Adrenal gland (tissue), 9 donors: ENCODE measurements at regions not wholly inside any gene's neighbourhood (a gene's known extent, or its start where the extent isn't known, plus 50 kb on each side); places are given as distances from the start of the nearest gene placed in this dataset.

Source experiments
- DNase-seq, 7 donors: peaks; one replicate each; pipeline ENCODE4 v3.0.0-alpha.2; 2019 to 2020
- H3K27ac ChIP-seq, 5 donors: fragments of 200-600 bp; sonication (generic) in 4 of 5; 1 replicate in 3 of 5; 2 replicates in 2 of 5; pipeline versions ENCODE4 v1.5.1 to v1.8.0; 2016 to 2020; ENCODE audit warnings: mild to moderate bottlenecking in 1 of 5
- H3K27me3 ChIP-seq: fragments of 200-600 bp; 2 replicates; pipeline ENCODE4 v1.8.0; 2021
- H3K36me3 ChIP-seq, 2 donors: fragments of 200-600 bp; replicated peaks in 1 of 2; 1 replicate in 1 of 2; 2 replicates in 1 of 2; pipeline versions ENCODE4 v1.5.1 to v1.8.0; 2018 to 2022
- H3K4me1 ChIP-seq, 2 donors: fragments of 200-600 bp; replicated peaks in 1 of 2; 1 replicate in 1 of 2; 2 replicates in 1 of 2; pipeline versions ENCODE4 v1.5.1 to v1.8.0; 2018 to 2021
- H3K4me3 ChIP-seq, 4 donors: fragments of 200-600 bp; sonication (generic) in 3 of 4; one replicate each; pipeline ENCODE4 v1.5.1; 2016 to 2018
- H3K9me3 ChIP-seq, 3 donors: fragments of 200-600 bp; sonication (generic) in 1 of 3; replicated peaks in 1 of 3; 1 replicate in 2 of 3; 2 replicates in 1 of 3; pipeline versions ENCODE4 v1.5.1 to v1.8.0; 2016 to 2021
- POLR2A ChIP-seq, 2 donors: fragments of 450-650 bp; IDR thresholded peaks; one replicate each; pipeline ENCODE4 v1.6.1; 2017; ENCODE audit warnings: antibody characterized with exemption in 2 of 2, mild to moderate bottlenecking in 2 of 2, moderate library complexity in 1 of 2
- WGBS, 4 donors: extraction: QIAGEN DNeasy Blood & Tissue Kit in 2 of 4; methylation state at CpG; one replicate each; pipeline versions ENCODE4 v1.1.5 to v1.1.7; 2013 to 2017; 5-methylcytosine and 5-hydroxymethylcytosine counted together
- intact Hi-C, 2 donors: fragments of 100-400 bp; cut with DNase I; formaldehyde crosslinking; loops; one replicate each; pipeline versions ENCODE4 v1.14.1 to v1.15.0; 2022 to 2023
- TF ChIP-seq, protein P1 (sequence below), 6 experiments: fragments of 450-650 bp in 4 of 6; fragments of 200-600 bp in 2 of 6; sonication (generic) in 1 of 6; IDR thresholded peaks; 1 replicate in 5 of 6; 2 replicates in 1 of 6; pipeline versions ENCODE4 v1.5.1 to v1.8.0; 2016 to 2021; ENCODE audit warnings: antibody characterized with exemption in 6 of 6, mild to moderate bottlenecking in 2 of 6, moderate library complexity in 1 of 6
- donor health status: healthy with polysubstance abuse.
- donor health status: Bipolar disorder and iron deficiency.
- donor health status: DM: yes; HTN: yes; CAD: no.
- donor health status: DM: no; HTN: no; CAD: no.
- donor health status: DM: no; HTN: no; CAD: no.

DNA sequence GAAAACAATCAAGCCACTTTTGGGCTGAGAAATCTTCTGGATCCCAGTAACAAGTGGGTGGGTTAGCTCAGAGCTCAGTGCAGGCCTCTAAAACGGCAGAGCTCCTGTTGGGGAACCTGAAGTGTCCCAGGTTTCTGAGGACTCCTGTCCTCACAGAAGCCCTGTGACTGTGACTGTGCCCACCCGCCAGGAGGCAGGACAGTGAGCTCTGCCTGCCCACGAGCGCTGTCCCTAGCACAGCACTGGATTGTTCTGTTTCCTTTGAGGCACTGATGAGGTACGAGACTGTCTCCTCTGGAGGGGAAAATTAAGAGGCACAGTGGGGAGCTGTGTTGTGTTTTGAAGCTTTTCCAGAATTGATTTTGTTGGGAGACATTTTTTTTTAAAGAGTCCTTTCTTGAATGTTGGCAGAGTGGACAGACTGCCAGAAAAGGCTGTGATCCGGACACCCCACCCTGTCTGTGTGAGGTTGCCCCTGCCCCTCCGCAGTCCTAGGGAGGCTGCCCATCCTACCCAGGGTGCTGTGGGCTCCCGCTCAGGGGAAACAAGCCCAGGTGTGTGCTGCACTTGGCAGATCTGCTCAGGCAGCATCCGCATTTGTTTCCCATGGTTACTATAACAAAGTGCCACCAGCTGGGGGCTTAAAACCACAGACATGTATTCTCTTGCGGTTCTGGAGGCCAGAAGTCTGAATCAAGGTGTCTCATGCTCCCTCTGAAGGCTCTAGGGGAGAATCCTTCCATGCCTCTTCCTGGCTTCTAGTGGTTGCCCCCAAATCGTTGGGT lies 66.6 kb upstream of the LARS2 start:
- Histone ChIP-seq H3K4me3 (no peak overlapping the region), H3K27ac (no peak overlapping the region), H3K4me1 (no peaks in the 10 kb centered on the region), H3K36me3 (no peaks in the 10 kb centered on the region), H3K27me3 (no peaks in the 10 kb centered on the region), H3K9me3 (no peaks in the 10 kb centered on the region)
- intact Hi-C loops = no loop called here
- TF ChIP-seq, protein P1, sequence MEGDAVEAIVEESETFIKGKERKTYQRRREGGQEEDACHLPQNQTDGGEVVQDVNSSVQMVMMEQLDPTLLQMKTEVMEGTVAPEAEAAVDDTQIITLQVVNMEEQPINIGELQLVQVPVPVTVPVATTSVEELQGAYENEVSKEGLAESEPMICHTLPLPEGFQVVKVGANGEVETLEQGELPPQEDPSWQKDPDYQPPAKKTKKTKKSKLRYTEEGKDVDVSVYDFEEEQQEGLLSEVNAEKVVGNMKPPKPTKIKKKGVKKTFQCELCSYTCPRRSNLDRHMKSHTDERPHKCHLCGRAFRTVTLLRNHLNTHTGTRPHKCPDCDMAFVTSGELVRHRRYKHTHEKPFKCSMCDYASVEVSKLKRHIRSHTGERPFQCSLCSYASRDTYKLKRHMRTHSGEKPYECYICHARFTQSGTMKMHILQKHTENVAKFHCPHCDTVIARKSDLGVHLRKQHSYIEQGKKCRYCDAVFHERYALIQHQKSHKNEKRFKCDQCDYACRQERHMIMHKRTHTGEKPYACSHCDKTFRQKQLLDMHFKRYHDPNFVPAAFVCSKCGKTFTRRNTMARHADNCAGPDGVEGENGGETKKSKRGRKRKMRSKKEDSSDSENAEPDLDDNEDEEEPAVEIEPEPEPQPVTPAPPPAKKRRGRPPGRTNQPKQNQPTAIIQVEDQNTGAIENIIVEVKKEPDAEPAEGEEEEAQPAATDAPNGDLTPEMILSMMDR (IDR thresholded peaks at IDR 0.05) = no peak
- TF ChIP-seq POLR2A (IDR thresholded peaks at IDR 0.05) = no peak
- 73 to 79% (median 78%) methylated on average over 10 to 11 of the region's 11 CpGs for WGBS, 4 donors
- DNase-seq = peak in 1 of 7 donors; percentile 18

DNA sequence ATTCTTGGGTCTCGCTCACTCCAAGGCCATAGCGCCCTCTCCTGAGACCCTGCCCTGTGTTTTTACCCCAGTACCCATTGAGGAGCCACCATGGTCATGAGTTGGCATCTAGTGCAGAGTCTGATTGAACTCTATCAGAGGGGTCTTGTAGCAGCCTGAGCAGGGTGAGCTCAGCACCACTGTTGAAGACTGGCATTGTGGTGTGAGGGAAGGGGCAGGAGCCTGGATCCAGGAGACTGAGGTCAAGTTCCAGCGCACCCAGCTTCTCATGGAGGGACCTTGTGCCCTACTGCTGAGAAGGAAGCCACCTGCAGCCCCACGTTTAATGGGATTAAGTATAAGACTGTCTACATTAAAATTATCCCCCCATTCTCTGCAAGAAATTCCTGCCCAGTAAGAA lies 65.8 kb upstream of the LARS2 start:
- intact Hi-C loops = no loop called here
- Histone ChIP-seq H3K4me1 (no peaks in the 10 kb centered on the region), H3K9me3 (no peaks in the 10 kb centered on the region), H3K27me3 (no peaks in the 10 kb centered on the region), H3K36me3 (no peaks in the 10 kb centered on the region), H3K4me3 (no peak overlapping the region), H3K27ac (no peak overlapping the region)
- no peak for DNase-seq
- TF ChIP-seq POLR2A (IDR thresholded peaks at IDR 0.05) = no peak
- TF ChIP-seq, protein P1 (IDR thresholded peaks at IDR 0.05) = no peak
- WGBS, 4 donors = 80 to 85% (median 82%) methylated on average over 4 of the region's 4 CpGs

DNA sequence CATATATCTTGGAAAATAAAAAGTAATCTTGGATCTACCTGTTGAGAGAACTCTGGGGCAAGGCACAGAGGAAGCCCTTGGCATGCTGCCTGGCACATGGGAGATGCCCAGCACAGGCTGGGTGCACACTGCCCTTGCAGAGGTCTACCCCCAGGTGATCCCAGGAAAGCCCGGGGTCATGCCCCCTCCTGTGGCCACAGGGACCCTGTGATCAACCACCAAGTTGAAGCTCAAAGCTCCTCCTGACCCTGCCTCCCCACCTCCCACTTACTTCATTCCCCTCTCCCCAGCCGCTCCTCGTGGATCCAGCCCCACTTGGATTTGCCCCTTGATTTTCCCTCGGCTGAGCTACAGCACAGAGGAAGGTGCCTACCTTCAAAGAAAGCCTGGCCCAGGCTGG lies 62.7 kb upstream of the LARS2 start:
- DNase-seq = peak in 1 of 7 donors; percentile 20
- no peaks in the 10 kb centered on the region for H3K4me1 ChIP-seq
- H3K36me3 ChIP-seq = no peaks in the 10 kb centered on the region
- H3K27ac ChIP-seq = no peak overlapping the region
- no peaks in the 10 kb centered on the region for H3K9me3 ChIP-seq
- 78 to 94% (median 83%) methylated on average over 3 to 4 of the region's 4 CpGs for WGBS, 4 donors
- TF ChIP-seq POLR2A (IDR thresholded peaks at IDR 0.05) = no peak
- TF ChIP-seq, protein P1 (IDR thresholded peaks at IDR 0.05) = no peak
- H3K4me3 ChIP-seq = no peak overlapping the region
- peaks cover 4% of the 10 kb centered on the region for H3K27me3 ChIP-seq
- intact Hi-C loops = no loop called here

DNA sequence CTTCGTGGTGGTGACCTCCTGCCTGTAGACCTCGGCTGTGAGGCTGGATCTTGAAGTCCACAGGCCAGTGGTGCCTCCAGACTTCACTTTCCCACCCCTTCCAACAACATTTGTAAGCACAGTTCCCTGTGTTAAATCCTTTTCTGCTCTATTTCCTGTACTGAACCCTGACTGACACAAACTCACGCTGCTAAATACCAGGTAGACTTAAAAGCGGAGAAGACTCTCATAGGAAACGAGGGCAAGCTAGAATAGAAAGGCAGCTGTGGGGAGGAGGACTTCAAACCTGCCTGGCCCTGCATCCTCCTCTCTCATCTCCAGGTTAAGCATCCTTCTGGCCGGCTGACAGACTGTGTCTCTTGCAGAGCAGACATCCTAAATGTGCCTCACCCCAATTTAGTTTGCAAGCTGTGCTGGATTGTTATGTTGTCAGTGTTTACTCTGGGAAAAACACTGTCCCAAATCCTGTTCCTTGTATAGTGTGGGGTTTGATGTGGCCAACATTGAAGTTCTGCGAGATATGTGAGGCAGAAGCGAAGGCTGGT lies 58.5 kb upstream of the LARS2 start:
- Histone ChIP-seq H3K27ac (no peak overlapping the region), H3K4me3 (no peak overlapping the region), H3K4me1 (no peaks in the 10 kb centered on the region), H3K9me3 (no peaks in the 10 kb centered on the region), H3K27me3 (peaks cover 4% of the 10 kb centered on the region), H3K36me3 (no peaks in the 10 kb centered on the region)
- intact Hi-C loops = no loop called here
- 62 to 73% (median 65%) methylated on average over 7 to 8 of the region's 8 CpGs for WGBS, 4 donors
- DNase-seq = no peak
- TF ChIP-seq POLR2A (IDR thresholded peaks at IDR 0.05) = no peak
- TF ChIP-seq, protein P1 (IDR thresholded peaks at IDR 0.05) = no peak
